A673 (cell line): ENCODE measurements at regions not wholly inside any gene's neighbourhood (a gene's known extent, or its start where the extent isn't known, plus 50 kb on each side); places are given as distances from the start of the nearest gene placed in this dataset.

Experiments used
- EZH2 ChIP-seq: fragments of 200-600 bp; sonication (generic); IDR thresholded peaks from 2 replicates; pipeline ENCODE4 v1.6.1; 2017; ENCODE audit warnings: borderline replicate concordance, low read depth, mild to moderate bottlenecking, mixed read lengths, antibody characterized with exemption, low read length; ENCODE audit not compliant: poor library complexity, severe bottlenecking
- TF ChIP-seq, protein P1 (sequence below): fragments of 300-800, 200-600 bp; sonication (generic); conservative IDR thresholded peaks from 2 replicates; pipeline ENCODE4 v1.5.1; 2017; ENCODE audit warnings: low read depth, mild to moderate bottlenecking, antibody characterized with exemption, low read length, moderate library complexity, mixed read lengths

DNA sequence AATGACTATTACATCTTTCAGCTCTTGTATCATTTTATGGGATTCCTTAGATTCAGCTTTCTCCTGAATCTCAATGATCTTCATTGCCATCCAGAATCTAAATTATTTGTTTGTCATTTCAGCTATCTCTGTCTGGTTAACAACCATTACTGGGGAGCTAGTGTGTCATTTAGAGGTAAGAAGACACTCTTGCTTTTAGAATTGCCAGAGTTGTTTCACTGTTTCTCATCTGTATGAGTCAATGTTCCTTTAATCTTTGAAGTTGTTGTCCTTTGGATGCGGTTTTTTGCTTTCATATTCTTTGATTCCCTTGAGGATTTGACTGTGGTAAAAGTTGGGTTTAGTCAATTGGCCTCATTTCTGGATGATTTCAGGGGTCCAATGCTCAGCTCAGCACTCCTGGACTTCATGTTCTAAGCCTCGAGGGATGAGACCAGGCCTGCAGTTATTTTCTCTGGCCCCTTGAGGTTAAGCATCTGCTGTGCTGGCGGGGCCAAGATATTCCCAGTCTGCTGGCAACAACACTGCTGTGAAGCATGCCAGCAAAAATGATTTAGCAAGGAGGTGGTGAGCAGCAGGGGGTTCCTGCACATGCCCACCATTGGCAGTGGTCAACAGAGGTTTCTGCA is 102.4 kb upstream of the PCSK5 start:
- TF ChIP-seq, protein P1, sequence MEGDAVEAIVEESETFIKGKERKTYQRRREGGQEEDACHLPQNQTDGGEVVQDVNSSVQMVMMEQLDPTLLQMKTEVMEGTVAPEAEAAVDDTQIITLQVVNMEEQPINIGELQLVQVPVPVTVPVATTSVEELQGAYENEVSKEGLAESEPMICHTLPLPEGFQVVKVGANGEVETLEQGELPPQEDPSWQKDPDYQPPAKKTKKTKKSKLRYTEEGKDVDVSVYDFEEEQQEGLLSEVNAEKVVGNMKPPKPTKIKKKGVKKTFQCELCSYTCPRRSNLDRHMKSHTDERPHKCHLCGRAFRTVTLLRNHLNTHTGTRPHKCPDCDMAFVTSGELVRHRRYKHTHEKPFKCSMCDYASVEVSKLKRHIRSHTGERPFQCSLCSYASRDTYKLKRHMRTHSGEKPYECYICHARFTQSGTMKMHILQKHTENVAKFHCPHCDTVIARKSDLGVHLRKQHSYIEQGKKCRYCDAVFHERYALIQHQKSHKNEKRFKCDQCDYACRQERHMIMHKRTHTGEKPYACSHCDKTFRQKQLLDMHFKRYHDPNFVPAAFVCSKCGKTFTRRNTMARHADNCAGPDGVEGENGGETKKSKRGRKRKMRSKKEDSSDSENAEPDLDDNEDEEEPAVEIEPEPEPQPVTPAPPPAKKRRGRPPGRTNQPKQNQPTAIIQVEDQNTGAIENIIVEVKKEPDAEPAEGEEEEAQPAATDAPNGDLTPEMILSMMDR: no peak
- no peak for TF ChIP-seq EZH2
